ENCODE measurements at regions not wholly inside any gene's neighbourhood (a gene's known extent, or its start where the extent isn't known, plus 50 kb on each side); places are given as distances from the start of the nearest gene placed in this dataset.
A peak's percentile ranks its signal among the peaks of the same experiment; 100 is the strongest.

- H2BK15ac ChIP-seq (ENCODE audit: low read length) = no peak overlapping the region
- ChIA-PET CTCF (ENCODE audit: partially characterized antibody) (interaction anchor here (1.5 kb wide), 1 partner anchor 152 kb away, joined by 4 read pairs; no protein-coding TSS in a partner anchor), POLR2A (ENCODE audit: partially characterized antibody) (no interaction called here)
- H2AK5ac ChIP-seq (ENCODE audit: low read depth, low read length) = no peak overlapping the region
- no peaks in the 10 kb centered on the region for H3K27me3 ChIP-seq (replicated peaks in 1 of 4; ENCODE audit: control insufficient read depth in 3 of 4, extremely low read depth in 1 of 4, insufficient read depth in 3 of 4, low read length in 3 of 4)
- H3K4ac ChIP-seq (replicated peaks; ENCODE audit: insufficient read length, low read depth, low read length) = no peak overlapping the region
- H2BK12ac ChIP-seq (ENCODE audit: low read depth, low read length) = no peak overlapping the region
- H3K36me3 ChIP-seq (ENCODE audit: control insufficient read depth in 2 of 4, insufficient read depth in 4 of 4, low read length in 3 of 4) = no peaks in the 10 kb centered on the region
- no peak overlapping the region for H4K8ac ChIP-seq (ENCODE audit: extremely low read depth, insufficient read depth, low read length)
- no peaks in the 10 kb centered on the region for H3K79me1 ChIP-seq (ENCODE audit: low read depth, low read length)
- H3K9me3 ChIP-seq (ENCODE audit: insufficient read depth in 2 of 2, low read depth in 1 of 2, low read length in 1 of 2) = no peaks in the 10 kb centered on the region
- DNase-seq (ENCODE audit: low read depth in 1 of 2, low spot score in 2 of 2) = no peak
- no peak overlapping the region for H3K27ac ChIP-seq (ENCODE audit: low read depth, low read length)
- no peak overlapping the region for H3K56ac ChIP-seq (replicated peaks; ENCODE audit: insufficient read length, low read depth, low read length)
- no peaks in the 10 kb centered on the region for H4K20me1 ChIP-seq (replicated peaks in 1 of 2; ENCODE audit: control insufficient read depth in 1 of 2, insufficient read depth in 2 of 2, low read length in 2 of 2)
- no peak overlapping the region for H4K91ac ChIP-seq (replicated peaks; ENCODE audit: insufficient read length, low read length)
- H3K23me2 ChIP-seq (ENCODE audit: low read depth, low read length) = no peaks in the 10 kb centered on the region
- H3K23ac ChIP-seq (ENCODE audit: insufficient read length) = no peak overlapping the region
- 0 out of 2 replicates have a peak overlapping the region, but pooled peaks have one; percentile 27 for H2AFZ ChIP-seq (ENCODE audit: low read length)
- no peak overlapping the region for H2BK5ac ChIP-seq (ENCODE audit: low read depth, low read length)
- TF ChIP-seq EGR1 (IDR thresholded peaks at IDR 0.05; ENCODE audit: borderline replicate concordance, low read depth, low read length) (no peak), NRF1 (IDR thresholded peaks at IDR 0.05; ENCODE audit: low read depth, low read length) (no peak), HDAC2 (IDR thresholded peaks at IDR 0.05; ENCODE audit: borderline replicate concordance in 1 of 2, low read depth in 2 of 2, low read length in 2 of 2) (no peak), RXRA (IDR thresholded peaks at IDR 0.05; ENCODE audit: insufficient read depth, low read depth, low read length) (no peak), SIX5 (IDR thresholded peaks at IDR 0.05; ENCODE audit: low read depth, low read length) (no peak), CBX8 (IDR thresholded peaks at IDR 0.05; ENCODE audit: borderline replicate concordance, low read depth, low read length) (no peak), BACH1 (IDR thresholded peaks at IDR 0.05; ENCODE audit: low read length) (no peak), E2F6 (IDR thresholded peaks at IDR 0.05) (no peak), MAFK (IDR thresholded peaks at IDR 0.05; ENCODE audit: low read depth, low read length) (no peak), CBX5 (IDR thresholded peaks at IDR 0.05; ENCODE audit: low read depth, low read length) (no peak), GABPA (IDR thresholded peaks at IDR 0.05; ENCODE audit: borderline replicate concordance, insufficient read depth, low read length) (no peak), PHF8 (conservative IDR thresholded peaks at IDR 0.05; ENCODE audit: low read depth, low read length) (no peak), SIRT6 (IDR thresholded peaks at IDR 0.05; ENCODE audit: low read length) (no peak), EP300 (IDR thresholded peaks at IDR 0.05; ENCODE audit: borderline replicate concordance in 1 of 2, low read depth in 2 of 2, low read length in 2 of 2) (no peak)
- no peak overlapping the region for H3K14ac ChIP-seq (ENCODE audit: insufficient read length)
- H3K9ac ChIP-seq (replicated peaks in 1 of 4; ENCODE audit: extremely low read depth in 1 of 4, low read depth in 3 of 4, low read length in 3 of 4) = no peak overlapping the region
- H2BK120ac ChIP-seq (replicated peaks; ENCODE audit: low read depth, low read length) = no peak overlapping the region
- no peak overlapping the region for H3K4me2 ChIP-seq (ENCODE audit: insufficient read depth in 1 of 2, low read depth in 2 of 2, low read length in 2 of 2)
- no peak overlapping the region for H3K4me3 ChIP-seq (ENCODE audit: extremely low read depth in 1 of 4, insufficient read depth in 2 of 4, low read depth in 3 of 4, low read length in 4 of 4)
- no peak overlapping the region for H3K18ac ChIP-seq (ENCODE audit: extremely low read depth, low read length)
- no peak for FAIRE-seq
- H3K4me1 ChIP-seq (replicated peaks in 1 of 4; ENCODE audit: control insufficient read depth in 3 of 4, insufficient read depth in 4 of 4, low read length in 3 of 4) = no peaks in the 10 kb centered on the region
- H2BK20ac ChIP-seq (ENCODE audit: low read length) = no peak overlapping the region
- H3K79me2 ChIP-seq (ENCODE audit: control insufficient read depth in 1 of 2, insufficient read depth in 2 of 2, low read length in 2 of 2) = no peaks in the 10 kb centered on the region
- no peak overlapping the region for H4K5ac ChIP-seq (ENCODE audit: insufficient read length, low read depth, low read length)
Measured at GRCh38 chr5:74491586-74491985, 148.9 kb downstream of the ENC1 start.
